ENCODE measurements at regions not wholly inside any gene's neighbourhood (a gene's known extent, or its start where the extent isn't known, plus 50 kb on each side); places are given as distances from the start of the nearest gene placed in this dataset.

- TF ChIP-seq, protein P1, sequence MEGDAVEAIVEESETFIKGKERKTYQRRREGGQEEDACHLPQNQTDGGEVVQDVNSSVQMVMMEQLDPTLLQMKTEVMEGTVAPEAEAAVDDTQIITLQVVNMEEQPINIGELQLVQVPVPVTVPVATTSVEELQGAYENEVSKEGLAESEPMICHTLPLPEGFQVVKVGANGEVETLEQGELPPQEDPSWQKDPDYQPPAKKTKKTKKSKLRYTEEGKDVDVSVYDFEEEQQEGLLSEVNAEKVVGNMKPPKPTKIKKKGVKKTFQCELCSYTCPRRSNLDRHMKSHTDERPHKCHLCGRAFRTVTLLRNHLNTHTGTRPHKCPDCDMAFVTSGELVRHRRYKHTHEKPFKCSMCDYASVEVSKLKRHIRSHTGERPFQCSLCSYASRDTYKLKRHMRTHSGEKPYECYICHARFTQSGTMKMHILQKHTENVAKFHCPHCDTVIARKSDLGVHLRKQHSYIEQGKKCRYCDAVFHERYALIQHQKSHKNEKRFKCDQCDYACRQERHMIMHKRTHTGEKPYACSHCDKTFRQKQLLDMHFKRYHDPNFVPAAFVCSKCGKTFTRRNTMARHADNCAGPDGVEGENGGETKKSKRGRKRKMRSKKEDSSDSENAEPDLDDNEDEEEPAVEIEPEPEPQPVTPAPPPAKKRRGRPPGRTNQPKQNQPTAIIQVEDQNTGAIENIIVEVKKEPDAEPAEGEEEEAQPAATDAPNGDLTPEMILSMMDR (IDR thresholded peaks at IDR 0.05), result no peak
- TF ChIP-seq FOXJ3 (CRISPR knock-in tag; IDR thresholded peaks at IDR 0.05), result no peak
- no peak for TF ChIP-seq SIN3A (IDR thresholded peaks at IDR 0.05; ENCODE audit: borderline replicate concordance, low read depth, low read length)
- TF ChIP-seq, protein P2, sequence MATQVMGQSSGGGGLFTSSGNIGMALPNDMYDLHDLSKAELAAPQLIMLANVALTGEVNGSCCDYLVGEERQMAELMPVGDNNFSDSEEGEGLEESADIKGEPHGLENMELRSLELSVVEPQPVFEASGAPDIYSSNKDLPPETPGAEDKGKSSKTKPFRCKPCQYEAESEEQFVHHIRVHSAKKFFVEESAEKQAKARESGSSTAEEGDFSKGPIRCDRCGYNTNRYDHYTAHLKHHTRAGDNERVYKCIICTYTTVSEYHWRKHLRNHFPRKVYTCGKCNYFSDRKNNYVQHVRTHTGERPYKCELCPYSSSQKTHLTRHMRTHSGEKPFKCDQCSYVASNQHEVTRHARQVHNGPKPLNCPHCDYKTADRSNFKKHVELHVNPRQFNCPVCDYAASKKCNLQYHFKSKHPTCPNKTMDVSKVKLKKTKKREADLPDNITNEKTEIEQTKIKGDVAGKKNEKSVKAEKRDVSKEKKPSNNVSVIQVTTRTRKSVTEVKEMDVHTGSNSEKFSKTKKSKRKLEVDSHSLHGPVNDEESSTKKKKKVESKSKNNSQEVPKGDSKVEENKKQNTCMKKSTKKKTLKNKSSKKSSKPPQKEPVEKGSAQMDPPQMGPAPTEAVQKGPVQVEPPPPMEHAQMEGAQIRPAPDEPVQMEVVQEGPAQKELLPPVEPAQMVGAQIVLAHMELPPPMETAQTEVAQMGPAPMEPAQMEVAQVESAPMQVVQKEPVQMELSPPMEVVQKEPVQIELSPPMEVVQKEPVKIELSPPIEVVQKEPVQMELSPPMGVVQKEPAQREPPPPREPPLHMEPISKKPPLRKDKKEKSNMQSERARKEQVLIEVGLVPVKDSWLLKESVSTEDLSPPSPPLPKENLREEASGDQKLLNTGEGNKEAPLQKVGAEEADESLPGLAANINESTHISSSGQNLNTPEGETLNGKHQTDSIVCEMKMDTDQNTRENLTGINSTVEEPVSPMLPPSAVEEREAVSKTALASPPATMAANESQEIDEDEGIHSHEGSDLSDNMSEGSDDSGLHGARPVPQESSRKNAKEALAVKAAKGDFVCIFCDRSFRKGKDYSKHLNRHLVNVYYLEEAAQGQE (IDR thresholded peaks at IDR 0.05; ENCODE audit: low read depth, low read length), result no peak
- no peak for TF ChIP-seq YY1 (IDR thresholded peaks at IDR 0.05; ENCODE audit: low read depth)
- TF ChIP-seq NFIC (IDR thresholded peaks at IDR 0.05; ENCODE audit: borderline replicate concordance), result no peak
- no peak for TF ChIP-seq EP300 (IDR thresholded peaks at IDR 0.05; ENCODE audit: borderline replicate concordance in 1 of 2, low read depth in 1 of 2, low read length in 1 of 2)
- no peak for TF ChIP-seq RCOR1 (IDR thresholded peaks at IDR 0.05; ENCODE audit: low read length)
- TF ChIP-seq, protein P3, sequence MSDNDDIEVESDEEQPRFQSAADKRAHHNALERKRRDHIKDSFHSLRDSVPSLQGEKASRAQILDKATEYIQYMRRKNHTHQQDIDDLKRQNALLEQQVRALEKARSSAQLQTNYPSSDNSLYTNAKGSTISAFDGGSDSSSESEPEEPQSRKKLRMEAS (IDR thresholded peaks at IDR 0.05; ENCODE audit: low read depth), result no peak
- TF ChIP-seq TCF12 (IDR thresholded peaks at IDR 0.05), result no peak
- no peak for TF ChIP-seq FOXM1 (IDR thresholded peaks at IDR 0.05; ENCODE audit: low read depth)
- TF ChIP-seq CHD2 (IDR thresholded peaks at IDR 0.05; ENCODE audit: low read length, partially characterized antibody), result no peak
These were observed 50.7 kb upstream of the MGAT5 start for GRCh38 chr2:134203175-134203574.
